CD14-positive monocyte (primary cell): ENCODE measurements at regions not wholly inside any gene's neighbourhood (a gene's known extent, or its start where the extent isn't known, plus 50 kb on each side); places are given as distances from the start of the nearest gene placed in this dataset.

Experiments
- DNase-seq, 3 donors: peaks; one replicate each; pipeline ENCODE4 v3.0.0-alpha.2; 2011 to 2022
- H2AFZ ChIP-seq: 2 replicates; pipeline ENCODE4 v1.6.0; 2012; ENCODE audit warnings: mild to moderate bottlenecking, low read depth, low read length, inconsistent platforms; ENCODE audit not compliant: insufficient read depth, poor library complexity, severe bottlenecking
- H3K27ac ChIP-seq, 2 donors: 1 replicate in 1 of 2; 2 replicates in 1 of 2; pipeline ENCODE4 v1.5.1; 2012 to 2013; ENCODE audit warnings: low read length in 2 of 2, control low read depth in 1 of 2, inconsistent platforms in 1 of 2, low read depth in 1 of 2, mild to moderate bottlenecking in 1 of 2
- H3K27me3 ChIP-seq, 2 donors: one replicate each; pipeline versions ENCODE4 v1.6.0 to v1.6.1; 2011 to 2013; ENCODE audit warnings: low read length in 2 of 2; ENCODE audit not compliant: control insufficient read depth in 2 of 2, insufficient read depth in 2 of 2
- H3K36me3 ChIP-seq, 2 donors: replicated peaks in 1 of 2; 1 replicate in 1 of 2; 2 replicates in 1 of 2; pipeline versions ENCODE4 v1.5.1 to v1.6.1; 2012 to 2013; ENCODE audit warnings: low read length in 2 of 2, control low read depth in 1 of 2, inconsistent platforms in 1 of 2, mild to moderate bottlenecking in 1 of 2; ENCODE audit not compliant: insufficient read depth in 2 of 2, control insufficient read depth in 1 of 2
- H3K4me1 ChIP-seq, 2 donors: 1 replicate in 1 of 2; 2 replicates in 1 of 2; pipeline versions ENCODE4 v1.5.1 to v1.6.1; 2012 to 2013; ENCODE audit warnings: low read length in 2 of 2, control low read depth in 1 of 2, inconsistent platforms in 1 of 2, mild to moderate bottlenecking in 1 of 2, moderate library complexity in 1 of 2; ENCODE audit not compliant: insufficient read depth in 2 of 2, control insufficient read depth in 1 of 2
- H3K4me2 ChIP-seq: replicated peaks from 2 replicates; pipeline ENCODE3; 2012; ENCODE audit warnings: low read length, moderate library complexity, mild to moderate bottlenecking; ENCODE audit not compliant: poor library complexity, severe bottlenecking; ENCODE audit errors: extremely low read depth
- H3K4me3 ChIP-seq, 3 experiments: fragments of 200-600 bp in 1 of 3; sonication (generic) in 1 of 3; replicated peaks in 1 of 3; 1 replicate in 2 of 3; 2 replicates in 1 of 3; pipeline ENCODE4 v1.5.1; 2011 to 2013; ENCODE audit warnings: low read length in 3 of 3, mild to moderate bottlenecking in 3 of 3, control low read depth in 2 of 3, low read depth in 2 of 3, inconsistent platforms in 1 of 3, moderate library complexity in 1 of 3
- H3K79me2 ChIP-seq: 2 replicates; pipeline ENCODE4 v1.6.0; 2012; ENCODE audit warnings: mild to moderate bottlenecking, control low read depth, inconsistent platforms, low read length, moderate library complexity; ENCODE audit not compliant: insufficient read depth
- H3K9ac ChIP-seq: 2 replicates; pipeline ENCODE4 v1.6.0; 2017; ENCODE audit warnings: low read length, mild to moderate bottlenecking; ENCODE audit not compliant: insufficient read depth, poor library complexity, severe bottlenecking
- H3K9me3 ChIP-seq, 2 donors: replicated peaks in 1 of 2; 1 replicate in 1 of 2; 2 replicates in 1 of 2; pipeline versions ENCODE4 v1.5.1 to v1.6.1; 2012 to 2013; ENCODE audit warnings: low read length in 2 of 2, control low read depth in 1 of 2; ENCODE audit not compliant: control insufficient read depth in 1 of 2, insufficient read depth in 1 of 2
- H4K20me1 ChIP-seq: 2 replicates; pipeline ENCODE4 v1.6.0; 2012; ENCODE audit warnings: mild to moderate bottlenecking, low read length, control low read depth, moderate library complexity; ENCODE audit not compliant: insufficient read depth
- H3K27ac Mint-ChIP-seq, 7 donors: one replicate each; pipeline ENCODE4 v1.8.0; 2020; ENCODE audit warnings: mild to moderate bottlenecking in 7 of 7, mixed read lengths in 7 of 7, moderate library complexity in 6 of 7, inconsistent platforms in 2 of 7
- H3K27me3 Mint-ChIP-seq, 3 donors: one replicate each; pipeline ENCODE4 v1.8.0; 2021 to 2022; ENCODE audit warnings: low read depth in 3 of 3, mild to moderate bottlenecking in 3 of 3, mixed read lengths in 3 of 3, moderate library complexity in 3 of 3, inconsistent platforms in 1 of 3
- H3K36me3 Mint-ChIP-seq, 2 donors: one replicate each; pipeline ENCODE4 v1.8.0; 2020; ENCODE audit warnings: mixed read lengths in 2 of 2, inconsistent platforms in 1 of 2, mild to moderate bottlenecking in 1 of 2
- H3K4me1 Mint-ChIP-seq: one replicate; pipeline ENCODE4 v1.8.0; 2020; ENCODE audit warnings: mild to moderate bottlenecking, mixed read lengths
- H3K4me3 Mint-ChIP-seq, 2 donors: one replicate each; pipeline ENCODE4 v1.8.0; 2020; ENCODE audit warnings: mild to moderate bottlenecking in 2 of 2, mixed read lengths in 2 of 2, moderate library complexity in 1 of 2
- H3K9me3 Mint-ChIP-seq, 7 donors: one replicate each; pipeline ENCODE4 v1.8.0; 2020 to 2022; ENCODE audit warnings: mixed read lengths in 7 of 7, mild to moderate bottlenecking in 6 of 7, moderate library complexity in 6 of 7, inconsistent platforms in 2 of 7
- CTCF ChIP-seq: fragments of 200-600 bp; IDR thresholded peaks from one replicate; pipeline ENCODE4 v1.8.0; 2022; ENCODE audit warnings: antibody characterized with exemption, mild to moderate bottlenecking
- WGBS: methylation state at CpG from one replicate; pipeline ENCODE4 v1.1.5; 2013; ENCODE audit warnings: missing lambda C conversion rate; ENCODE audit not compliant: insufficient coverage; 5-methylcytosine and 5-hydroxymethylcytosine counted together
- intact Hi-C, 2 donors: fragments of 100-400 bp; cut with micrococcal nuclease; formaldehyde crosslinking; loops; one replicate each; pipeline versions ENCODE4 v1.15.0 to v1.15.1; 2023

- no peaks in the 10 kb centered on the region for H3K79me2 ChIP-seq
- H3K4me3 ChIP-seq = no peak overlapping the region
- H3K4me3 Mint-ChIP-seq = no peak overlapping the region
- H3K27ac Mint-ChIP-seq = no peak overlapping the region
- no peak for DNase-seq
- H4K20me1 ChIP-seq = no peaks in the 10 kb centered on the region
- H3K4me1 ChIP-seq = peaks cover 0 to 2% of the 10 kb centered on the region in 2 donors
- H3K36me3 Mint-ChIP-seq = no peaks in the 10 kb centered on the region
- H2AFZ ChIP-seq = no peak overlapping the region
- H3K9me3 ChIP-seq = peaks cover 0 to 2% of the 10 kb centered on the region in 2 donors
- no peak overlapping the region for H3K27ac ChIP-seq
- H3K9ac ChIP-seq = no peak overlapping the region
- peaks cover 12% of the 10 kb centered on the region for H3K4me1 Mint-ChIP-seq
- H3K4me2 ChIP-seq = no peak overlapping the region
- intact Hi-C loops = no loop called here
- H3K36me3 ChIP-seq = no peaks in the 10 kb centered on the region
- peaks cover 0 to 12% (median 4%) of the 10 kb centered on the region in 7 donors for H3K9me3 Mint-ChIP-seq
- no peak for TF ChIP-seq CTCF
- H3K27me3 ChIP-seq = no peaks in the 10 kb centered on the region
- H3K27me3 Mint-ChIP-seq = peaks cover 0 to 5% (median 0%) of the 10 kb centered on the region in 3 donors
- WGBS = 30% methylated on average over 2 of the region's 4 CpGs
Measured at GRCh38 chr2:37543999-37544557, 127.4 kb downstream of the CDC42EP3 start.

- peaks cover 0 to 8% (median 2%) of the 10 kb centered on the region in 7 donors for H3K9me3 Mint-ChIP-seq
- Histone ChIP-seq H3K9ac (no peak overlapping the region), H2AFZ (no peak overlapping the region), H3K4me3 (no peak overlapping the region), H3K79me2 (no peaks in the 10 kb centered on the region), H3K27me3 (no peaks in the 10 kb centered on the region), H4K20me1 (no peaks in the 10 kb centered on the region), H3K9me3 (no peaks in the 10 kb centered on the region), H3K27ac (no peak overlapping the region), H3K36me3 (no peaks in the 10 kb centered on the region), H3K4me1 (peaks cover 5 to 7% of the 10 kb centered on the region in 2 donors), H3K4me2 (no peak overlapping the region)
- WGBS = no CpG with 5 or more reads among the region's 1 CpG
- no peak overlapping the region for H3K4me3 Mint-ChIP-seq
- H3K36me3 Mint-ChIP-seq = no peaks in the 10 kb centered on the region
- H3K27ac Mint-ChIP-seq = no peak overlapping the region
- TF ChIP-seq CTCF = no peak
- no peak for DNase-seq
- intact Hi-C loops = no loop called here
- peaks cover 16% of the 10 kb centered on the region for H3K4me1 Mint-ChIP-seq
- H3K27me3 Mint-ChIP-seq = peaks cover 0 to 5% (median 0%) of the 10 kb centered on the region in 3 donors
Measured at GRCh38 chr2:37544591-37545031, 126.8 kb downstream of the CDC42EP3 start.
